NCI-H1930 (cell line): ENCODE measurements at regions not wholly inside any gene's neighbourhood (a gene's known extent, or its start where the extent isn't known, plus 50 kb on each side); places are given as distances from the start of the nearest gene placed in this dataset.

ENCODE experiments used
- DNase-seq, 2 experiments: peaks; one replicate each; lab custom pipeline; 2025; lab: John Stamatoyannopoulos, UW

DNA sequence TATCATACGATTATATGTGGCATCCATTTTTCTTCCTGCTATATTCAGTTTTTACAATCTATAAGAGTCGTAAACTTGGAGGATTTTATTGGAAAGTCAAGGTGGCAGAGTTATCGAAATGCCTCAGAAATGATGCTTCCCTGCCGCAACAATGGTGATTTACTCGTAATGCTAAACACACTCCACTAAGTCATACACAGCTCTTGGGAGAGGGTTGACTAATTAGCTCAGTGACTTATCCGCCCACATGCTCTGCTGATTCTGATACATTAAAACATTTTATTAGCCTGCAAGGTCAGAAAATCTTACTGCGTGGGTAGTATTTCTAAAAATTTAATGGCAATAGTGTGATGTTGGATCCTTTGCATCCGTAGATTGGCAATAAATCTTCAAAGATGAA, 420.1 kb downstream of the ARAP2 start:
- no peak for DNase-seq

DNA sequence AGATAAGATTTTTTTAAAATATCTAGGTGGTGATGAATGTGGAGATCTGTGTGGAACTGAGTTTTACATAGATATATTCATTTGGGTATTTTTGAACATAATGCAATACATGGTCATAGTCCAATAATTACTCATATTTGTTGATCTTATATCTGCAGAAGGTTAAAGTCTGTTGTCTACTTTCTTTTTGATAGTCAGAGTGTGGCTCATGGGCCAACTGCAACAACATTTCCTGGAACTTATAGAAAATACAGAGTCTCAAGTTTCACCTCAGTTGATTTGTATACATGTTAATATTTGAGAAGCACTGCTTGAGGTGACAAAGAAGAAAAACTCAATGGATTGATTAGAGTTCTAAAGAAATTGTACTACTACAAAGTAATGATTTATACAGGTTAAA, 408.4 kb downstream of the ARAP2 start:
- no peak for DNase-seq

DNA sequence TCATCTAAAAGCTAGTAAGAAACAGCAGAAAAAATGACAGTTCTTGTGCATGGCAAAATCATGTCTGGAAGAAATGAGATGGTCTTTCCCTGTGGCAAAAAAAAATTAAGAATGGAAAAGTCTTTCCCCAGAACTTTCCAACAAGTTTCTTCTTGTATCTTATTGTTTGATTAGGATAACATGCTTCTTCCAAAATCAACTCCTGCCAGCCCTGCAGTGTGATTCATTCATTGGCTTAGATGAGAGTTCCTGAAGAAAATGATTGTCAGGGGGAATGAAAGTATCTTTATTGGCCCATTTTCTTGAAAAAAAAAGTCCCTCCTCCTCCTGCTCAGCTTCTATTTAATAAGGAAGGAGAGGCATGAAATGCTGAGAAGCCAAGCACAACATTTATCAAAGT, 407.7 kb downstream of the ARAP2 start:
- DNase-seq, result no peak

DNA sequence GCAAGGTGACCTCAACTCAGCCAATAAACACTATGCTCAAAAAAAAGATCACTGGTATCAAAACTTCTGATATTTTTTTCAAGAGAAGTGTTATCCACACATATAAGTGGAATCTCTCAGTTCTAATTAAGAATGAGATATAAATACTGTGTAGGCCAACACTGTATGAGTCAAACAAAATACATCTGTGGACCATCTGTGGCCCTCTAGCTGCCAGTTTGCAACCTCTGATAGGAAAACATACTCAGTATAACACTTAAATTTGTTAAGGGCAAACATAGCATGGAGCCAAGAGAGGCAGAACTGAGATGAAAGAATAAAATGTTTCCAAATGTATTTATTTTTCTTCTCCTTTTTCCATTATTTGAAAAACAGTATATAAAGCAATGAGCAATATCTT, 377.3 kb downstream of the ARAP2 start:
- no peak for DNase-seq

DNA sequence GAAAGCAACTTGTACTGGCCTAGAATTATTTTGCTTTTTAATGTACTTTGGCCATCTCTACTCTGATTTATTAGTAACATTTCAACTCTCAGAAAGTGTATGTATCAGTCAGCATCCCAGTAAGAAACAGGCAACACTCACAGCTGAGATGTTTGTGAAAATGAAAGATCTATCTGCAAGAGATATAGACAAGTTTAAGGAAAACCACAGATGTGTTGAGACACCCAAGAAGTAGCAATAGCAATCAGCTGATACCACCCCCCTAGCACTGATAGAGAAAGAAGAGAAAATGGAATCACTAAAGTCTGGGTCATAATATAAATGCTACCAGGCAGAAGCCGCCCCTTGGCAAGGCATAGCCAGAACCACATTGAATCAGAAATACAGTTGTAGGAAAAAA, 372.0 kb downstream of the ARAP2 start:
- DNase-seq, result no peak

DNA sequence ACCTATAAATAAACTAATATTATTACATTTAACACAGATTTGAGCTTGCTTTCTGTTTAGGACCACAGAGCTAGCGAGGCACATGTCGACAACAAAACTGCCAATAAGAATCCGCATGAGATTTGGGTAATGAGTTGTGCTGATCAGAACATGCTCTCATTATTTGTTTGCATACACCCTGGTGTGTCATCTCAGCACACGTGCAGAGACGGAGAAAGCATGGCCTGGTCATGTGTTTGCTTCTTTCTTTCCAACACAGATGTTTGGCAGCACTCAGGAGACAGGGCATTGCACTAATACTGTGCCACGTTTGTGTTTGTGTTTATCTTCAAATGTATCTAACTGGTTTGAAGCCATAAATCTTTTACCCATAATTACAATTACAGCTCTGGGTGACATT, 364.8 kb downstream of the ARAP2 start:
- no peak for DNase-seq

DNA sequence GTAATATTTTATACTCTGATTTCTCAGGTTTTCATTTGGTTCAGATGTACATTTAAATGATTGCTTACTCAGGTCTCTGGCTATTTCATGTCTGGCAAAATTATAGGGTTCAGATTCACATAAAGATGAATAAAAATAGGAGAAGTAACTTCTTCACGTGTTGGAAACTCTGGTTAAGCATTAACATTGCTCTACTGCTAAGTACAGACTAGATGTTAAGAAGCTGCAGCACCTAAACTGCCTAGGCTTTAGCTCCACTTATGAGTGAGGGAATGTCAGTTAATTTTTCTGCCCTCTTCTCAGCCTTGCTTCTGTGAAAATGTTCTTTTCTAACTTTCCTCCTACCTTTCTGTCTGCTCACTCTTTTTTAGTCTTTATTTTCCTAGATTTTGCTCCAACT, 361.2 kb downstream of the ARAP2 start:
- no peak for DNase-seq

DNA sequence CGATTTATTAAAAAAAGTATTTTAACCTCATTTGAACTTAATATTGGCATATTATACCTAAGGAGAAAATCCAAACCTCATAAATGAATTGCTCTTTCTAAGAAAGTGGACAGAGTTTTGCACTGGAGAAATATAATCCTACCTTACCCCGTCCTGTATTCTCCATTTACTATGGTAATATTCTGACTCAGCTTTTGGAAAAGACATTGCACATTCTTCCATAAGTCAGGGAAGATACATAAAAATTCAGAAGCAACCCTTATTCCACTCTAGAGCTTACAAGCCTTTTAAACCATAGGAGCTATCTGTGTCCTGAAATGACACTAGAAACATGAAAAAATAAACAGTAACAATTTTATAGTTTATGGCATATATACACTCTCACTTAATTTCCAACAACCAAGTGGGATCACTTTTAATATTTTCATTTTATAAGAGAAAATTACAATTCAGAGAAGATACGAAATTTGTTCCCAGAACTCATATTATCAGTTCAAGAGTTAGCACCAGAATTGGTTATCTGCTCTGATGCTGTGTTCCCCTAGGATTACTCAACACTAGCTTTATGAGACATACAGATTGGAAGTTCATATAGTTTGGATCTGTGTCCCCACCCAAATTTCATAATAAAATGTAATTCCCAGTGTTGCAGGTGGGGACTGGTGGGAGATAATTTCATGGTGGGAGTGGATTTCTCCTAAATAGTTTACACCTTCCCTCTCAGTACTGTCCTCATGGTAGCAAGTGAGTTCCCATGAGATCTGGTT, 359.4 kb downstream of the ARAP2 start:
- no peak for DNase-seq

DNA sequence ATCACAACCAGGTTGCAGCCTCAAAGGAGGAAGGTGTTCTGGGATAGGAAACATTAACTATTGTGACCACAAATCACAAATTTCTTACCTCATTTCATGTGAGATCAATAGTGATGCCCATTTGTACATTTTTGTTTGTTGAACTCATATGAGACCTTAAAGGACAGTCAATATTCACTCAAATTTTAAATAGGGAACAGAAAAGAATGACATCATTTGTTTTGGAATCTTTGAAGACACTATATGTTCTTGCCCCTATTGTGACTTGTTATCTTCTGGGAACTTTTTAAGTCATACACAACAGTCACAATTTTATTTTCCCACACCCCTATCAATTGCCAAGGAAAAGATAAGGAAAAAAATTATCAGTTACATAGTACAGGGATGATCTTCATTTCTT, 346.5 kb downstream of the ARAP2 start:
- no peak for DNase-seq

DNA sequence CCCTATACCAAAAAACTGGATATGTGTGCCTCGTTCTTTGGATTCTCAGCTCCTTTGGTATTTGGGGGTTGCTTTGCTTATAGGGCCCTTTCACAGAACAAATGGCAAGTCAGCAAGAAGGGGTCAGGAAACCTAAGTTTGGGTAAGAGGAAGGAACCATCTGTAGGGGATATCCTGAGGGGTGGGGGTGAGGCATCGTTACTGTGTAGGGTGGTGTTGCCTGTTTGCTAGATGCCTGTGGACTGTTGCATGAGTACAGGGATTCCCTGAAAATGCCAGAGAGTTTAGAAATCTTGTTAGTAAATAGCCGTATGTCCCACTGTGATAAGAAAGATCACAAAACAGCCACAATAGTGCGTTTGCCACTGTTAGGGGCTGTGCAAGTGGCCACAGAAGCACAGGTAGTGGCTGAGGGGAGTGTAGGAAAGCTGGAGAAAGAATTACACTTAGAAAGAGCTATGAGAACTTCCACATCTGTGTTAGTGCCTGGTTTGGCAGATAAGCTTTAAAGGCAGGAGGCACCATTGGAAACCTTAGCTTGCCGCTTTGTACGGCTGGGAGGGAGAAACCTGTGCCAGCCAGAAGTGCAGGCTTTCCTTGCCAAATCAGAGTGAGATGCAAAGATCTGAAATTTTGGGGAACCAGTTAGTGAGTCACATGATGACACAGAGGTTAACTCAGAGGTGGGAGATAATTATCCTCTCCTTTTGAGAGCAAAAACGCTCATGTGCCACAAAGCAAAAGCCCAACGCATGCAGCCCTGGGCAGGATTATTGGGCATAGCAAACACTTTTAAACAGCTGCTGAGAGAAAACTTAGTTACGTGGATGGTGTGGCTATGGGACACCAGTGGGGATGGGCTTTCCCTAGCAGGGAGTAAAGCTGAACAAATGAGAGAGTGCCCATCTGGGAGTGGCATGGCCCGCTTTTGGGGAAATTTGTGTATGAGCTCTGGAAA, 343.7 kb downstream of the ARAP2 start:
- DNase-seq, result no peak

DNA sequence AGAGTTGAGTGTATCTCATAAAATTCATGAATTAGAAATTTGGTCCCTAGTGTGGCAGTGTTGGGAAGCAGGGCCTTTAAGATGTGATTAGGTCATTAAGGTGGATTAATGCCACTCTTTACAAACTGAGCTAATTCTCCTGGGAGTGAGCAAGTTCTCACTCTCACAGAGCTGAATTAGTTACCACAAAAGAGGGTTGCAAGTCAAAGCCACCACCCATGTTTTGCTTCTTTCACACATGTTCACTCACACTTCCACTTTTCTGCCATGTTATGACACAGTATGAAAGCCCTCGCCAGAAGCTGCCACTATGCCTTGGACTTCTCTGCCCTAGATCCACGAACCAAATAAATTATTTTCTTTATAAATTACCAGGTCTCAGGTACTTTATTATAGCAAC, 332.1 kb downstream of the ARAP2 start:
- DNase-seq, result no peak

DNA sequence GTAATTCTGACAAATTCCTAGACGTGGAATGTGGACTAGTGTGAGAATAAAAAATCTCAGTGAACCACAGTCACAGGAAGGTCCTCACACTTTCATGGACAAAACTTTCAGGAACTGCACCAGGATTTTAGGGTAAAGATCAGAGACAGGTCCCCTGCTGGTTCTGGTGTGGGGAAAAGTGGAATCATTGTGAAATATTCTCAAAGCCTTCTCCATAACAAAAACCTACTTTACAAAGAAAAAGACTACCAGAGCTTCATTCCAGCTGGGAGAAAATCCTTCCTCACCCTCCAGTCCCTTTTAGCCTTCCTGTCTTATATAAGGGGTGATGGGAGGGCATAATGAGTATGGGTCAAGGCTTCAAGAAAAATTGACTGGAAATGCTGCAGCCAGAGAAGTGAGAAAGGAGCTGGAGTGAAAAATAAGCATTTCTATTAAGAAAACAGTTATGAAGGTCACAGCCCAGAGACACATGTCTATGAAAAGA, 325.8 kb downstream of the ARAP2 start:
- DNase-seq, result no peak

DNA sequence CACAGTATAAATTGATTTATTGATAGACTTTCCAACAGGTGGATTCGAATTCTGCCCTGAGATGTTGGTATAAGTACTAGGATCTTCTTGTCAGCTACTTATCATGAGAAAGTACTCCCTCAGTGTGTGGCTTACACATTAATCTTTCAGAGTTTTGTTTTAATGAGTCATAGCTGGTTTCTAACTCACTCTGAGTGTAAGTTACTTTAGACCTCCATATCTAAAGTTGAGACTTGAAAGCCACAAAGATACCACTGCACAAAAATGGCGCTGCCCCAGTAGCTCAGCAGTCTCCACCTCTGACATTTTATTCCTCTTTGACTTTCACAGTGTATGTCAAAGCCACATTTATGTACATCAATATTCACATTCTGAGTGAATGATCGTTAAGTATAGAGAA, 318.5 kb downstream of the ARAP2 start:
- DNase-seq, result no peak

DNA sequence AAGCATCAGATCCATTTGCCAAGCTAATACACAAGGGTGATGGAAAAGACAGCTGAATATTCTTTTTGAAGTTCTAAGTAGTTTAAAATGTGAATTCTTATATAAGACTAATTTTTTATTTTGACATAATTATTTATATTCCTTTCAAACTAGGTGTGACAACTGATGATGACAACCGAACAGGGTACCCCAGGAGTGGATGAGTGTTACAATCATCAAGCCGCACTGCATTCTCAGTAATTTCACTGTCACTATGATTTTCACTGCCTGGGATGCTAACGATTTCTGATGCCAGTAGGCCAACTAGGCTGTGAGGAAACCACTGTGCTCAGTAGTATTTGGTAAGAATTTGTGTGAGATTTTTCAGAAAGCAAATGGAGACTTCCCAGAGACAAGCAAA, 317.5 kb downstream of the ARAP2 start:
- no peak for DNase-seq

DNA sequence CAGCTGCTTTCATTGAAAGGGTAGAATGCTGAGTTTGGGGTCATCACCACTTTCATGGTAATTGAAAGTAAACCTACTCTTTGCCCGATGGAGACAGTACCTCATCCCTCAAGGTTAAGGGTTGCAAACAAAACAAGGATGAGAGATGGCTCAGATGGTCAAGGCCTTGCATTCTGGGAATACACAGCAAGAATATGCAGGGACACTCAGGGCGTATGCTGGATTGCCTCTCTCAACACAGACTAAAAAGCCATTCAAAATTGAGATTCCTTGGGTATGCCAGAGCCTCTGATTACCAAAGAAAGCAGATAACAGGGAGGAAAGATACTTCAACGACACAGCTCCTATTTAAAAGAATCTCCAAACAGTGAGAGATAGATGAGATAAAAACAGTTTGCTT, 310.4 kb downstream of the ARAP2 start:
- DNase-seq, result no peak

DNA sequence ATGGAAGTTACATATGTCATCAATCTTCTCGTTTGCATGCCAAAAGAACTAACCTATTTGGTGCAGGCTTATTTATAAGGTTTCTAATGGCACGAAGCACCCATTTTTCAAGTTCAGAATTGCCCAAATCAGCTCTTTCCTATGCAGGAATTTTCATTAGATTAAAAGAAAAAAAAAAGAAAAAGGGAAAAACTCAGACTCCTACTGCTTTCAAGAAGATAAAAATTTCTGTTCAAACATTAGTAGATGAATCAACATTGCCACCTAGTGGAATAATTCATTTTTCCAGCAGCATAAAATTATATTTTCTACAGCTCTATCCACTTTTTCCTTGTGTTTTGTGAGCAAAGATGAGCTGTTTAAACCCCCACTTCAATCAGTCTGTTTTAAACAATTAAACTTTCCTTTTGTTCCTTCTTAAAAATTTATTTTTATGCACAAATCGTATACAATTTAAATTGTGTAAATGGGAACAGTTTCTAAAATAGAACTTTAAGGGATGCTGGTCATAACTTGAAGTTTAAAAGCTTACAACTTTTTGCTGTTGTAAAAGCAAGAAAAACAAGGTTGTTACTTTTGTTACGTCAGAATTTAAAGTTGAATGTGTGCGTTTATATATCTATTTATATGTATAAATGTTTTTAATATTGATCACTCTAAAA, 309.9 kb downstream of the ARAP2 start:
- DNase-seq, result peak in 1 of 2 experiments; percentile 4

DNA sequence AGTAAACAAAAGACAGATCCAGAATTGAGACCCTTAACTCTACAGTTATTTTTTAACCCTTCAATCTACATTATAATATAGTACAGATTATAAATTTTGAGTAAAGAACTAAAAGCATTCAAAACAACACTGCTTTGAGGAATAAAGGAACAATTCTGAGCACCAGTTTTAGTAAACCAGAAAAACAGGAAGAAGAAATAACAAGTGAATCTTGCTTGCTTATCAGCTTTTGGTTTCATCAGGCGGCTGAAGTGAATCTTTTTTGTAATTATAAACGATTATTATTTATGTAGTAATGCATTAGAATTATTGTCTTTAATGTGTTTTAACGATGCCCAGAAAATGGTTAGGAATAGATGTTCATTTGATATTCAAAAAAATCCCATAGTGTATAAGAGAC, 305.4 kb downstream of the ARAP2 start:
- DNase-seq, result no peak

DNA sequence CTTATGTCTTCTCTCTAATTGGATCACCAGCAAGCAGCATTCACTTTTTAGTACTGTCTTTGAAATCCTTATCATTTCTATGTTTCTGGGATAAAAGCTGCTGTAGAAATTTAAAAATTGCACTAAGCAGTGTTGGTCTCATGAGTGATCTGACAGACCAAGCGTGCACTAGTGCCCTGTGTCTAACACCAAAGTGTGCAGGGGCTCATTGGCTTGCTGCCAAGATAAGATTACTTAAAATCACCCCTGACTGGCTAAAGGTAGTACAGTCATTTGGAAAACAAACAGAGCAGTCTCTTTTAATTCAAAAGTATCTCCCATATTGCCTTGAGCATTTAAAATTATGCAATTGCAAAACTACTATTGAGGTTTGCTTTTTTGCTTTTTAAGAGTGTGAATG, 304.6 kb downstream of the ARAP2 start:
- no peak for DNase-seq

DNA sequence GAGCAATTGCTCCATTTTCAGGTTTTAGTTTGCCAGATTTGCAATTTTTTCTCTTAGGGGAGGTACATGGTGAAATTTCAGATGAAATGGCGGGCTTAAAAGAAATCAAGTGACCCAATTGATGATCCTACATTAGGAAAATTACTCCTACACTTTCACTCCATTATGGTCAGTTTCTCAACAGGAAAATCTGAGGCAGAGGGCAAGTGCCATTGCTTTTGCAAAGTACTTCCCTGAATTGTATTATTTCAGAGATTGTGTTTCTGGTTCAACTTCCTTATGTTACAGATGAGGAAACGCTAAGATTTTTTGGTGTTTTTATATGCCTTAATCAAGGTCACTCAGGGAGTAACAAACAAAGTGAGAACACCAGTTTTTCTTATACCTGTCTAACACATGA, 302.2 kb downstream of the ARAP2 start:
- no peak for DNase-seq

DNA sequence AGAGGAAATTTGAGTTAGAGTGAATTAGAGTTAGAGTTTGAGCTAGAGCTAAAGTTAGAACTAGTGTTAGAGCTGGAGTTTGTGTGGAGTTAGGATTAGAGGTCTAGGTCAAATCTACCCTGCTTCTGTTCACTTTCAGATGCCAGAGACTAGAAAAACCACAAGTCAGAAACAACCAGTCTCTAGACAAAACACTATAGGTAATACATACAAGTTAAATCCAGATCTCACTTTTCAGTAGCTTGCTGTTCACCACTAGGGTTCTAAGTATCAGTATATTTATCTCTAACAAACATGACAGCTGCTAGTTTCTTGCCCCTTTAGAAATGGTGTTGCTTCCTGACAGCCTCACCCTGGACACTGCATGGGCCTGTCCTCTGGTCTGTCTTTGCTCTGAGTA, 300.7 kb downstream of the ARAP2 start:
- no peak for DNase-seq

DNA sequence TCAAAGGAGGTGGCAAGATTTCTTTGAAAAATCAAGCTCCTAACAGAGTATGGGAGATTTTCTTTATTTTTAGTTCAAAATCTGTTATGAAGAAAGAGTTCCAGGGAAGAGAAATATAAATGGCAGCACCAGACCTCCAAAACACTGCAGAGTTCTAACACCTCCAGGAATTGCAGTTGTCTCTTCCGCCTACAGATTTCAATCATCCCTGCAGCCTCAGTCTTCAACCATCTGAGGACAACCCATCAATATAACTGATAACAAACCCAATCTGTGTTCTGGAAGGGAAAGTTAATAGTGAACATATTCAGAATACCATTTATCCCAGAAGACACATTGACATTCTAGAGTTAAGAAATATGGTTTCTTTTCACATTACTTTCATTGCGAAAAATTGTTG, 296.1 kb downstream of the ARAP2 start:
- no peak for DNase-seq

DNA sequence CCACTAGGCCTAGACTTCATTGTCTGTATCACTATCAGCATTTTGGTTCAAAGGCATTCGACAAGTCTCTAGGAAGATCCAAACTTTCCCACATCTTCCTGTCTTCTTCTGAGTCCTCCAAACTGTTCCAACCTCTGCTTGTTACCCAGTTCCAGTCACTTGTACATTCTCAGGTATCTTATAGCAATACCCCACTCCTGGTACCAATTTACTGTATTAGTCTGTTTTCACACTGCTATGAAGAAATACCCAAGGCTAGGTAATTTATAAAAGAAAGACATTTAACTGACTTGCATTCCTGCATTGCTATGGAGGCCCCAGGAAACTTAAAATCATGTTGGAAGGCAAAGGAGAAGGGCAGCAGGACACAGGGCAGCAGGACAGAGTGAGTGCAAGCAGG, 293.9 kb downstream of the ARAP2 start:
- no peak for DNase-seq

DNA sequence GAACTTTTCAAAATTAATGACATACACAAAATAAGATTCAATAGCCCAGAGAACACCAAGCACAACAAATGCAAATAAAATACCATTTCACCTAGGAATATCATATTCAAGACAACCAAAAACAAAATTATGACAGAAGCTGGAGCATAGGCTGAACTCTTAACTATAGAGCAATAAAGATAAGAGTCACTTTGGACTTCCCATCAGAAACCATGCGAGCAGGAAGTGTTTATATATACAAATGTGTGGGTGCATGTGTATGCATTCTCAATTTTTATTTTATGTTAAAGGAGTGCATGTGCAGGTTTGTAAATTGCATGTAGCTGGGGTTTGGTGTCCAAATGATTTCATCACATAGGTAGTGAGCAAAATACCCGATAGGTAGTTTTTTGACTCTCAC, 291.6 kb downstream of the ARAP2 start:
- no peak for DNase-seq
